ENCODE measurements at regions not wholly inside any gene's neighbourhood (a gene's known extent, or its start where the extent isn't known, plus 50 kb on each side); places are given as distances from the start of the nearest gene placed in this dataset.

GRCh38 chr20:50258790-50259483, 68.3 kb downstream of the CEBPB start:
- no peak for DNase-seq (ENCODE audit: low read depth)

- DNase-seq (ENCODE audit: low read depth): no peak
These were observed 69.3 kb downstream of the CEBPB start for GRCh38 chr20:50259705-50260478.

GRCh38 chr20:50260479-50261221, 70.0 kb downstream of the CEBPB start:
- no peak for DNase-seq (ENCODE audit: low read depth)

- no peak for DNase-seq (ENCODE audit: low read depth)
These were observed 71.0 kb downstream of the CEBPB start for GRCh38 chr20:50261471-50262212.

- DNase-seq (ENCODE audit: low read depth): no peak
These were observed 73.2 kb downstream of the CEBPB start for GRCh38 chr20:50263831-50264230.

GRCh38 chr20:50264534-50265145, 74.0 kb downstream of the CEBPB start:
- no peak for DNase-seq (ENCODE audit: low read depth)

- no peak for DNase-seq (ENCODE audit: low read depth)
These were observed 74.8 kb downstream of the CEBPB start for GRCh38 chr20:50265245-50265946.

- DNase-seq (ENCODE audit: low read depth): no peak
These were observed 75.8 kb downstream of the CEBPB start for GRCh38 chr20:50266293-50267040.

GRCh38 chr20:50267041-50267865, 76.6 kb downstream of the CEBPB start:
- no peak for DNase-seq (ENCODE audit: low read depth)

- no peak for DNase-seq (ENCODE audit: low read depth)
These were observed 77.2 kb downstream of the CEBPB start for GRCh38 chr20:50267866-50268219.

- no peak for DNase-seq (ENCODE audit: low read depth)
These were observed 78.7 kb downstream of the CEBPB start for GRCh38 chr20:50269091-50270033.

- DNase-seq (ENCODE audit: low read depth): no peak
These were observed 79.4 kb downstream of the CEBPB start for GRCh38 chr20:50270034-50270395.

GRCh38 chr20:50270569-50270968, 79.9 kb downstream of the CEBPB start:
- no peak for DNase-seq (ENCODE audit: low read depth)

GRCh38 chr20:50271176-50271575, 80.5 kb downstream of the CEBPB start:
- DNase-seq (ENCODE audit: low read depth): no peak

GRCh38 chr20:50271612-50272011, 81.0 kb downstream of the CEBPB start:
- no peak for DNase-seq (ENCODE audit: low read depth)

- no peak for DNase-seq (ENCODE audit: low read depth)
These were observed 81.5 kb downstream of the CEBPB start for GRCh38 chr20:50272030-50272723.

GRCh38 chr20:50272724-50273446, 82.3 kb downstream of the CEBPB start:
- DNase-seq (ENCODE audit: low read depth): no peak

All from activated T-helper 1 cell treated with Interleukin-2 at 50 U/mL for 16 hours (primary cell).